HG02970 (cell line): ENCODE measurements at regions not wholly inside any gene's neighbourhood (a gene's known extent, or its start where the extent isn't known, plus 50 kb on each side); places are given as distances from the start of the nearest gene placed in this dataset.
"Not testable (repeated sequence)": the region's sequence is repeated elsewhere in the genome, so short reads cannot be mapped to it uniquely, and the experiment has no call there.

Experiments
- ATAC-seq: cut with Tn5 transposase; IDR thresholded peaks from one replicate; pipeline ENCODE4 v1.9.1; 2021; ENCODE audit warnings: mild to moderate bottlenecking, moderate library complexity, moderate number of reproducible peaks; ENCODE audit not compliant: unreplicated experiment, low FRiP score

DNA sequence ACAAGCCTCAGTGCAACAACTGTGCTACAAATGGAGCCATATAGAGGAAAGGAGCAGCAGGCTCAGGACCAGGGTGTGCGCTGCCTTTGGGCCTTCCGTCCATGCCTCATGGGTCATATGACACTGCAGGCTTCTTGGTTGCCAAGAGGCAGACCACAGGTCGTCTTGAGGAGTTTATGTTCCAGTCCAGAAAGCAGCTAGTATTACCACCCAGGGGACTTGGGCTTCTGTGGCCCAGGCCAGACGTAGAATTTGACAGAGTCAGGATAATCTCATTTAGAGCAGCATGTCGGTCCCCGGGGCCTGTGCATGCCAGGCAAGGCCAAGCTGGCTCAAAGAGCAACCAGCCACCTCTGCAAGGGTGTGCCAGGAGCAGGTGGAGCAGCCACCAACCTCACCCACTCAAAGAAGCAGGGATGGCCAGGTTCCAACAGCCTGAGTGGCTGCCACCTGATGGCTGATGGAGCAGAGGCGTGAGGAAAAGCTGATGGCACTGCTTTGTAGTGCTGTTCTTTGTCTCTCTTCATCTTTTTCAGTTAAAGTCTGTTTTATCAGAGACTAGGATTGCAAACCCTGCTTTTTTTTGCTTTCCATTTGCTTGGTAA lies 109.1 kb downstream of the CCDC74A start:
- ATAC-seq: not testable (repeated sequence)

DNA sequence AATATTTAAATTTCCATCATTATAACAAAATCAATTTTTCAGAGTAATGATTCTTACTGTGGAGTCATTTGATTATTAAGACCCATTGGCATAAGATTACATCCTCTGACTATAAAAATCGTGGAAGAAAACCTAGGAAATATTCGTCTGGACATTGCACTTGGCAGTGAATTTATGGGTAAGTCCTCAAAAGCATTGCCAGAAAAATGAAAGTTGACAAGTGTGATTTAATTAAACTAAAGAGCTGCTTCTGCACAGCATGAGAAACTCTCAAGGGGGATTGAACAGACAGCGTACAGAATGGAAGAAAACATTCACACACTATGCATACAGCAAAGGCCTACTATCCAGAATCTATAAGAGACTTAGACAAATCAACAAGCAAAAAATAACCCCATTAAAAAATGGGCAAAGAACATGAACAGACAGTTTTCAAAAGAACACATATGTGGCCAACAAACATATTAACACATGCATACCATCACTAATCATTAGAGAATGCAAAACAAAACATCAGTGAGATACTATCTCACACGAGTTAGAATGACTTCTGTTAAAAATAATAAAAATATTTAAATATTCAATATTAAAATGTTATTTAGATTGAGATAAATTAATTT lies 111.4 kb downstream of the CCDC74A start:
- ATAC-seq: not testable (repeated sequence)

DNA sequence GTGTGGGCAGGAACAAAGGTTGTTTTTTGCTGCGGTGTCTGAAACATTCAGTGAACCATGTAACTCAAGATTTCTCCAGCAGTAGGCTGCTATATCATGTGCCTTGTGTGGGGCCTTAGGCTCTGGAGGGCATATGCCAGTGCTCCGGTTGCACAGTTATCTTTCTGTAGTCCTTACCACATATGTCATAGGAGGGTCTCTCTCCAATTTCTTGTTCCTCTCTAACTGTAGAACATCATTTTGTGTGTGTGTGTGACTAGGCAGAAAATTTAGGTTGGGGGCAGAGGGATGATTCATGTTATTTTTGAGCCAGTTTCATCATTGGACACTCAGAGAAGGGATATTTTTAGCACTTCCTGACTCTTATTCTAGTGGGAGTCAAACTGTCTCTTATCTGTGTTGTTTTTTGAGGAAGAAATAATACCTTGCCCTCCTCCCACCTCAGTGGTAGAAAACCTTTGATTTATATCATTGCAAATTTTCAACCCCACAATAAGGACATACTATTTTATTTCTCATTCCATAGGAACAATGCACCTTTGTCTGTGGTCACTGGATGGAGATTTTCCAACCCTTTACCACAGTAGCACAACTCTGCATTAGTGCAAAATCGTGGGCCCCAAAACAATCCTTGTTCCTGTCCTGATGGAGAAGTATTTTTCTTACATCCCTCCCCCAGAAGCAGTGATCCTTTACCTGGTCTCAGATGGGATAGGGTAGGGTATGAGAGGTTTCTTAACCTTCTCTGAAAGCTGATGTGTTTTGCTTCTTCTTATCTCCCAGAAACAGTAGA lies 113.9 kb downstream of the CCDC74A start:
- ATAC-seq: no peak

DNA sequence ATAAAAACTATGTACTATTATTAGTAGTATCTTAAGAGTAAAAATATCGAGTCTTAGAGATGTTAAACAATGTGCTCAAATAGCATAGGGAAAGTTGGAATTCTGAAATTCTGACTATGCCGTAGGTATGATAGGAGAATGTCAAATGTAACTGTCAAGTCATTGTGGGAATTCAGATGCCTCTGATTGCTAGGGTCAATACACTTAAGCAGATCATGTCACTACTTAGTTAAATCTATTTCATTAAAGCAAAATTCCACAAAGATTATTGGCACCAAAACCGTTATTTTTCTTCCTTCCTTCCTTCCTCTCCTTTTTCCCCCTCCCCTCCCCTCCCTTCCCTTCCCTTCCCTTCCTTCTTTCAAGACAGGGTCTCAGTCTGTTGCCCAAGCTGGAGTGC lies 115.5 kb downstream of the CCDC74A start:
- ATAC-seq: not testable (repeated sequence)

DNA sequence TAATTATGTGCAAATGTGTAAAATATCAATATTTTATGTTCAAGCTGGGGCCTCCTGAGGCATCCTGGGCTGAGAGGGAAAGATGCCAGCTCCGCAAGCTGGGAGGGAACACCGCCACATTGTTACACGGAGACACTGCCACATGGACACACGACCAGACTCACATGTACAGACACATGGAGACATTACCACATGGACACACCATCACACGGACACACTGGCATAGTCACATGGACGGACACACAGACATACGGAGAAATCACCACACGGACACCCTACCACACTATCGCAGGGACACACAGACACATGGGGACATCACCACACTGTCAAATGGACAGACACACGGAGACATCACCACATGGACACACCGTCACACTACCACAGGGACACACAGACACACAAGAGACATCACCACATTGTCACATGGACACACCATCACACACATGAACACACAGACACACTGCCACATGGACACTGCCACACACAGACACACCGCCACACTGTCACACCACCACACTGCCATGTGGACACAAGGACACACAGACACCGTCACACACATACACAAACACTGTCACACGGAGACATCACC lies 117.6 kb downstream of the CCDC74A start:
- no peak for ATAC-seq

DNA sequence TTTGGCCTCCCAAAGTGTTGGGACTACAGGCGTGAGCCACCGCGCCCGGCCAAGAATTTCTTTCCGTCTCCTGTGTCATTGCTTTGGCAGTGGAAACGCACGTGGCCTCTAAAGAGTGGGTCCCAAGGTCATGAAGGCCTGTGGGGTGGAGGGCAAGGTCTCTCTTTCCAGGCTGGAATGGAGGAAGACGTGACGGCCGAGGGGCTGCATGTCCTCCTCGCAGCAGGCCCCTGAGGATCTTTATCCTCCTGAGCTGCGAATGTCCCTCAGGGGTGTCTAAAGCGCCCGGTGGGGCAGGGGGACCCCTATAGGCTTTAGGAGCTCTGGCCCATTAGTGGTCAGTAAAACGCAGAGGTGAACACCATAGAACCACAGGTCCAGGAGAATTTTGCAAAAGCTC lies 118.5 kb downstream of the CCDC74A start:
- ATAC-seq: not testable (repeated sequence)

DNA sequence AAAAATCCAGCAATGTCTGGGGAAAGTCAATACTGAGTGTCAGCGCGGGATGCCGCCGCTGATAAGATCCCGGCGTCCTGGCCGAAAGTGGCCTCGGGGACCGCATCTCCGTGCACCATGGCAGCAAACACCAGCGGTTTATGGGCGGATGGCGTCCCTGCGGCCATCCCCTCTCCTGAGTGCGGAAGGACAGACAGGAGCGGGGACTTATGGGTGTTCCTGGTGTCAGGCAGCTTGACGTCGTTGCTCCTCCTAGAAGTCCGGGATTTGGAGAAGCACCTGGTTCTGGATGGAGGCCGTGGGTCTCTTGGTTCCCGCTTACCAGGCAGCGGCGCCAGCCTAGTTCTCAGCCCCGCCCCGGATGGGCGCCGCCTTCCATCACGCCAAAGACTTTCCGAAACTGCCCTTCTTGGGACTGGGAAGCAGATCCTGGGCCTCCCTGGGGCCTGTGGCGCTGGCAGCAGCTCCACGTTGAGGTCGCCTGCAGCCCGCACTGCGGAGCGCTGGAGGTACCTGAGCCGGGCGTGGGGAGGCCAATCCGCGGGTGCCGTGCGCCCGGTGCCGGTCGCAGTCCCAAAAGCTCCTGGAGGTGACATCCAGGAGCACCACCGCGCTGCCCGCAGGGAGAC lies 119.1 kb downstream of the CCDC74A start:
- no peak for ATAC-seq

DNA sequence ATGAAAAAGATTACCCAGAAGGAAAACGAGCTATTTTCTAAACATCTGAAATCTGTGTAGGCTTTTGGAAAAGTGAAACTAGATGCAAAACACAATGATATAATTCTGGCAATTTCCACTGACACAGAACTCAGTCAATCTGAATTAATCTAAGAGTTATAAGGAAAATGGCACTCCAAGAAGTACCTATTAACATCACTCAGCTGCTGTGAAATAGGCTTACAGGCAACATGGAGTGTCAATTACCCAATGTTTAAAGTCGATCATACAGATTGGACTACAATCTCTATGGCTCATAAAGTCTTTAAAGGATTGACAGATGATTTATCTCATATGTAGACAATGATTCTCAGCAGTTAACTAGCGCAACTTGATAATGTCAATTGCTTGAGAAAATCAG lies 120.9 kb downstream of the CCDC74A start:
- not testable (repeated sequence) for ATAC-seq

DNA sequence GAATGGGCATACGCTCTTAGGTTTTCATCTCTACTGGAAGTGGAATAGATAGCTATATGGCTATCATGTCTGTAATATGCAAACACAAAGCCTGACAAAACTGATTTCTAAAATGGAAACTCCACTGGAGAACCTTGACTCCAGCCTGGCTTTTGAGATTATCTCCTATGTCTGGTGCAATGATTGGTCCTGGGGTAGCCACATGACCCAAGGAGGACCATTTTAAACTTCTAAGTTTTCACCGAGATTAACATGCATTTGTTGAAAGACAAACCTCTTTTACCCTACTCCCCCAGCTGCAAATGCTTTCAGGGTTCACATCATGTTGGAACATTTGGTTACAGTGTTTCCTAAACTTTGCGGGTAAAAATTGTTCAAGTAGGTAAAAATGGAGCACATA lies 124.6 kb downstream of the CCDC74A start:
- not testable (repeated sequence) for ATAC-seq

DNA sequence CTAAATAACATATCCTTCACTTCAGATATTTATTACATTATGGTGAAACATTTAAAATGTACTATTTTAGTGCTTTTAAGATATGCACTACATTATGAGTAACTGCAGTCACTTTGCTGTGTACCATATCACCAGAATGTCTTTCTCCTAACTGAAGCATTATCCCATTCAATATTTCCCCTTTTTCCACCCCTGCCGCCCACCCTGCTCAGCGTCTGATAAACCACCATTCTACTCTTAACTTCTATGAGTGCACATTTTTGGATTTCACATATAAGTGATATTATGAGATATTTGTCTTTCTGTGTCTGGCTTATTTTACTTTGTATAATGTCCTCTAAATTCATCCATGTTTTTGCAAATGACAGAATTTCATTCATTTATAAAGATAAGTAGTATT lies 126.4 kb downstream of the CCDC74A start:
- not testable (repeated sequence) for ATAC-seq

DNA sequence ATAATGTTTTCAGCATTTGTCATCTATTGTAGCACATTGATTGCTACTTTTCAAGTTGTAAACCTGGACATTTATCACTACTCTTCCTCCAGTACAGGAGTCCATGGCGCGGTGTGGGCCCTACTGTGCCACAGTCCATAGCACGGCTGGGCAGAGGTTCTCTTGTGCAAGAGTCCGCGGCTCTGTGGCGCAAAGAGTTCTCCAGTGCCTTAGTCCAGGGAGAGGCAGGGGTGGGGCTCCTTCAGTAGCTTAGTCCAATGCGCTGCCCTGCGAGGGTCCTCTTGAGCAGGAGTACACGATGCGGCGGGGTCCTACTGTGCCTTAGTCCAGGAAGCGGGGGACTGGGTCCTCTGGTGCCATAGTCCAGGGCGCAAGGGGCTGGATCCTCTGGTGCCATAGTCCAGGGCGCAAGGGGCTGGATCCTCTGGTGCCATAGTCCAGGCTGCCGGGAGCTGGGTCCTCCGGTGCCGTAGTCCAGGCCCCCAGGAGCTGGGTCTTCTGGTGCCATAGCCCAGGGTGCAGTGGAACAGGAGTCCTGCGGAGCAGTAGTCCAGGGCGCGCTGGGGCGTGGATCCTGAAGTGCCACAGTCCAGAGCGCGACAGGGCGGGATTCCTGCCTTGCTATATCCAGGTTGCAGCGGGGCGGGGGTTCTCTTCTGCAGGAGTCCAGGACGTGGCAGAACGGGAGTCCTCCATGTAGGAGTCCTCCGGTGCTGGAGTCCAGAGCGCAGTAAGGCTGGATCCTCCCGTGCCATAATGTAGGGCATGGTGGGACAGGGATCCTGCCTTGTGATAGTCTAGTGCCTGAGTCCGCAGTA lies 129.3 kb downstream of the CCDC74A start:
- ATAC-seq: no peak

DNA sequence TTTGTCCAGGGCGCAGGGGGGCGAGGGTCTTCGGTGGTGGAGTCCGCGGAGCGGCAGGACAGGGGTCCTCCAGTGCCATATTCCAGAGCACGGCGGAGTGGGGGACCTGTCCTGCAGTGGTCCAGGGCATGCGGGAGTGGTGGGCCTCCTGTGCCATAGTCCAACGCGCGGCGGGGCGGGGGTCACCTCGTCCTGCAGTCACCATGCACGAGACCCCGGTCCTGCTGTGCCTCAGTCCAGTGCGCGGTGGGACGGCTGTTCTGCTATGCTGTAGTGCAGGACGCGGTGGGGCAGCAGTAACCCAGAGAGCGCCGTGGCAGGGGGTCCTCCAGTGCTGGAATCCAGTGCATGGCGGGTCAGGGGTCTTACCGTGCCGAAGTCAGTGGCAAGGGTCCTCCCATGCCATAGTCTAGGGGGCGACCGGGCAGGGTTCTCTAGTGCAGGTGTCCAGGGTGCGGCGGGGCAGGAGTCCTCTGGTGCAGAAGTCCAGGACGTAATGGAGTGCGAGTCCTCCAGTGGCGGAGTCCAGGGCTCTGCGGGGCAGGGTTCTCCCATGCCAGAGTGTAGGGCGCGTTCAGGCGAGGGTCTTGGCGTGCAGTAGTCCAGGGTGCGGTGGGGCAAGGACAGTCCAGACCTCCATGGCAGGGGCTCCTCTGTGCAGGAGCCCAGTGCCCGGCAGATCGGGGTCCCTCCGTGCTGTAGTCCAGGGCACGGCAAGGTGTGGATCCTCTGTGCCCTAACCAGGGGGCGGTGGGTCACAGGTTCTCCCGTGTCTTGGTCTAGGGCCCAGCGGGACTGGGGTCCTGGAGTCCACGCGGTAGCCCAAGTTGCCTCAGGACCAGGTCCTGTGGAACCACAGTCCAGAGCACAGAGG lies 130.4 kb downstream of the CCDC74A start:
- ATAC-seq: no peak

DNA sequence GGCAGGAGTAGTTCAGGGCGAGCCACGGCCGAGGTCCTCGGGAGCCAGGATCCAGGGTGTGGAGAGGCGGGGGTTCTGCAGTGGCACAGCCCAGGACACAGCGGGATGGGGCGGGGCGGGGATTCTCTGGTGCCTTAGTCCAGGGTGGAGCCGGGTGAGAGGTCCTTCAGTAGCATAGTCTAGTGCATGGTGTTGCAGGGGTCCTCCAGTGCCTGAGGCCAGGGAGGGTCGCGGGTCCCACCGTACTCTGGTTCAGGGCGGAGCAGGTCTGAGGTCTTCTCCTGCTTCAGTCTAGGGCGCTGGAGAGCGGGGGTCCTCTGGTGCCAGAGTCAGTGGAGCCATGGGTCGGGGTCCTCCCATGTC lies 131.1 kb downstream of the CCDC74A start:
- ATAC-seq: no peak

DNA sequence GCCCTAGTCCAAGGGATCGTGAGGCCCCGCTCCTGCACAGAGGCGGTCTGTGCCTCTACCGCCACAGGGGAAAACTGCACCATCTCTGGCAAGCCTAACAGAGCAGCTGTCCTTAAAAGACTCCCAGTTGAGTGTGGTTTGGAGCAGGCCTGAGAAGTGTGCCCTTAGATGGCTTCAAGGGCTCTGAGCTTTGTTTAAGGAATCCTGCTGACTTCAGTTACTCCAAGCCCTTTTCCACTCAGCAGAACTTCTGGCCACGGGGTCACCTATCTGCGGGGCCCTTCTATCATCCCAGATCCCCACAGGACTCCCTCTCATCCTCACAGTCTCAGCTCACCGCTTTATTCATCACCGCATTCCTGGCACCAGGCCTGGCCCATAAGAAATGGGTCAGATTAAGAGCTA lies 131.5 kb downstream of the CCDC74A start:
- no peak for ATAC-seq

DNA sequence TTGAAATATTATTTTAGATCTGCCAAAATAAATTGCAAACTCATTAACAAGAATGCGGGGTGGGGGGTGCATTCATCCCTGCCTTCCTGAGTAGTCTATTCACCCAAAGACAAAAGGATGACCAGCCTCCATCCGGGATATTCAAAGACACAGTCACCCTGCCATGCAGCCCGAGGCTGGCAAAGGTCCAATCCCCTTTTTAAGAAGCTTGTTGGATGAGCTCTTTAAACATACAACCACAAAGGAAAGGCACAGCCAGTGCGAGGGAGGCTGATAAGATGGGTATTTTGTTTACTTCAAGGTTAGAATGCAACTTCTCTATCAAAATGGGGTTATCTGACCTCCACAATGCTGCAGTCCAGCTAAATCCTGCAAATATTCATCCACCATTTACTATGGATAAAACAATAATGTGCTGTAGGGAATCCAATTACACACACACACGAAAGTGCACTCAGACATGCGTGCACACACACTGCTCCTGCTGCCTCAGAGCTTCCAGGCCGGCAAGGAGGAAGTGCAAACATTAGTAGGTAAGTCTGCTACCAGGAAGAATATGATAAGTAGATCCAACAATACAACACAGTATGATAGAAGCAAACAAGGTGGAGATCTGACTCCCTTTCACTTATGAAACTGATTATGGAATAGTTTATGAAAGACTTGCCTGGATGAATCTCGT lies 133.6 kb downstream of the CCDC74A start:
- not testable (repeated sequence) for ATAC-seq

DNA sequence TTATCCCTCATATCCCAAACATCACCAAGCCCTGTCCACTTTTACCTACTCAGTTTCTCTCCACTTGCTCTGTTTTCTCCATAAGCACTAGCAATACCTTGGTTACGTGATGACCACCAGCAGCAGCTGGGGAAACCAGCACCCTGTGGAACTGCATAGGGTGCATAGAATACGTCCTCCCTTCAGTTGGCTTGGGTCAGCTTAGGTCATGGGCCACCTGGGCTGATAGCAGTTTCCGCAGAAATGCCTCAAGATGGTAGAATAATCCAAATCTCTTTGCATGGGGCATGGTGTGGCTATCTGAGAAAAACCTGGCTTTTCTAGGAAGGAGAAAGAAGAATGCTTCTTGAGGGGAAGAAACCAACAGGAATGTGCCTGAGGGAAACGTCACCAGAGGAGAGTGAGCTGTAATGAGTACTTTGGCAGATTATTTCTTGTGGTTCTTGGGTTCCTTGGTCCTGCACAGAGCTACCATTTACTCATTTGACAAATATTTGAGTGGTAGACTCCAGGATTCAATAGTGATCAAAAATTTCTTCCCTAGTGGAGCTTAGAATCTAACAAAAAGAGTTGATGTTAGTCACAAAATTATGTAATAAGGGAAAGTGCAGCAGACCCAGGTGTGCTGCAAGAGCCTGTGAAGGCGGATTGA lies 134.3 kb downstream of the CCDC74A start:
- ATAC-seq: not testable (repeated sequence)

DNA sequence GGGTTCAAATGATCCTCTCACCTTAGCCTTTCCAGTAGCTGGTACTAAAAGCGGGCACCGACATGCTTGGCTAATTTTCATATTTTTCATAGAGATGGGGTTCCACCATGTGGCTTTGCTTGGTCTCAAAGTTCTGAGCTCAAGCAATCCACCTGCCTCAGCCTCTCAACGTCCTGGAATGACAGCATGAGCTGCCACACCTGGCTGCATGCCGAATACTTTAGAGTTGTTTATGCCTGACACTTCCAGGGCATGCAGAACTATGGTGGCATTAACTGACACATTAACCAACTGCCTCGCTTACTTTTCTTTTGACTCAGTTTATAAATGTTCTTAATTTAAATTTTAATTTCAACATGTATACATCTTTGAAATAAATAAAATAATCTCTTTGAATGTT lies 135.8 kb downstream of the CCDC74A start:
- ATAC-seq: not testable (repeated sequence)

DNA sequence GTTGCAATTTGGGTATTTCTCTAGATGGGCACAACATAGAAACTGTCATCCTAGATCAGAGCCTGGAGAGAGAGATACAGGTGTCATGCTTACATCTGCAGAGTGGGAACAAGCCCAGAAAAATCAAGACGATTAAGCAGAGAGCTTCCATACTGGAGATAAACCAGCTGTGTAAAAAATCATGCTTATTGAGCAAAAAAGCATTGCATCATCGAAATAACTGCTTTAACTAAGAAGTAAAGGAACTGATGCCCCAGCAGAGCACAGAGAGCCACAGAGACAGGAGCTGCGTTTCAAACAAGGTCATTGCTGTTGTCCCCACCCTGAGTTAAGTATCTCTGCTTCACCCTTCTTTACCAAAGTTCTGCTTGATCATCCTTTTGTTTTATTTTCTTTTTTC lies 138.0 kb downstream of the CCDC74A start:
- not testable (repeated sequence) for ATAC-seq
